OCI-LY1 (cell line): ENCODE measurements at regions not wholly inside any gene's neighbourhood (a gene's known extent, or its start where the extent isn't known, plus 50 kb on each side); places are given as distances from the start of the nearest gene placed in this dataset.

ENCODE experiments used
- H2AFZ ChIP-seq: fragments of 200-600 bp; sonication (generic), shearing (Covaris generic); 2 replicates; pipeline ENCODE4 v1.6.0; 2014; ENCODE audit warnings: antibody characterized with exemption, mild to moderate bottlenecking, low read length
- H3F3A ChIP-seq: fragments of 200-600 bp; sonication (generic), shearing (Covaris generic); 2 replicates; pipeline ENCODE4 v1.6.0; 2014; ENCODE audit warnings: mild to moderate bottlenecking, antibody characterized with exemption, low read length, moderate library complexity; ENCODE audit not compliant: insufficient read depth
- H3K27ac ChIP-seq: fragments of 200-600 bp; sonication (generic); 2 replicates; pipeline ENCODE4 v1.5.1; 2014; ENCODE audit warnings: low read length, mixed run types, mild to moderate bottlenecking, low read depth; ENCODE audit not compliant: poor library complexity, severe bottlenecking
- H3K27me3 ChIP-seq: fragments of 200-600 bp; sonication (generic); 2 replicates; pipeline ENCODE4 v1.6.0; 2014; ENCODE audit warnings: antibody characterized with exemption, mild to moderate bottlenecking, low read length, moderate library complexity; ENCODE audit not compliant: insufficient read depth
- H3K36me3 ChIP-seq: fragments of 200-600 bp; sonication (generic); 2 replicates; pipeline ENCODE4 v1.6.1; 2014; ENCODE audit warnings: mild to moderate bottlenecking, antibody characterized with exemption, low read length, moderate library complexity, mixed read lengths; ENCODE audit not compliant: insufficient read depth
- H3K4me1 ChIP-seq: fragments of 200-600 bp; sonication (generic); 2 replicates; pipeline ENCODE4 v1.5.1; 2014; ENCODE audit warnings: mild to moderate bottlenecking, low read length, moderate library complexity; ENCODE audit not compliant: insufficient read depth, severe bottlenecking
- H3K4me2 ChIP-seq: fragments of 200-600 bp; sonication (generic), shearing (Covaris generic); 2 replicates; pipeline ENCODE4 v1.6.1; 2014; ENCODE audit warnings: low read length
- H3K4me3 ChIP-seq: fragments of 200-600 bp; sonication (generic); 2 replicates; pipeline ENCODE4 v1.5.1; 2014; ENCODE audit warnings: low read length, low read depth, mild to moderate bottlenecking, mixed read lengths; ENCODE audit not compliant: poor library complexity, severe bottlenecking
- H3K79me2 ChIP-seq: fragments of 200-600 bp; shearing (Covaris generic); 2 replicates; pipeline ENCODE4 v1.6.1; 2016; ENCODE audit warnings: mixed run types, low read length, mixed read lengths; ENCODE audit not compliant: insufficient read depth
- H3K9ac ChIP-seq: fragments of 200-600 bp; sonication (generic), shearing (Covaris generic); 2 replicates; pipeline ENCODE4 v1.6.1; 2014; ENCODE audit warnings: mild to moderate bottlenecking, low read length, mixed read lengths
- H3K9me2 ChIP-seq: fragments of 200-600 bp; sonication (generic), shearing (Covaris generic); 2 replicates; pipeline ENCODE4 v1.6.1; 2014; ENCODE audit warnings: low read depth, mild to moderate bottlenecking, low read length, mixed read lengths
- H3K9me3 ChIP-seq: fragments of 200-600 bp; shearing (Covaris generic); 2 replicates; pipeline ENCODE4 v1.6.1; 2014; ENCODE audit warnings: low read length, mixed read lengths
- H4K20me1 ChIP-seq: fragments of 200-600 bp; sonication (generic), shearing (Covaris generic); 2 replicates; pipeline ENCODE4 v1.6.0; 2016; ENCODE audit warnings: mild to moderate bottlenecking, low read length; ENCODE audit not compliant: insufficient read depth
- CTCF ChIP-seq: fragments of 200-600 bp; sonication (generic), shearing (Covaris generic); IDR thresholded peaks from 2 replicates; pipeline ENCODE4 v1.5.1; 2017; ENCODE audit warnings: mild to moderate bottlenecking, antibody characterized with exemption, low read length, moderate library complexity, mixed read lengths
- EZH2 ChIP-seq: fragments of 200-600 bp; sonication (generic), shearing (Covaris generic); IDR thresholded peaks from 2 replicates; pipeline ENCODE4 v1.8.0; 2017; ENCODE audit warnings: borderline replicate concordance, mixed run types, mild to moderate bottlenecking, antibody characterized with exemption, low read length, moderate library complexity, mixed read lengths

GRCh38 chr4:13986548-13986947 is 359.0 kb upstream of the BOD1L1 start:
- Histone ChIP-seq H3K4me1 (no peaks in the 10 kb centered on the region), H3K79me2 (no peaks in the 10 kb centered on the region), H3K36me3 (no peaks in the 10 kb centered on the region), H3K9me3 (no peaks in the 10 kb centered on the region), H3K27me3 (no peaks in the 10 kb centered on the region), H3K9me2 (no peaks in the 10 kb centered on the region), H3F3A (no peaks in the 10 kb centered on the region), H2AFZ (no peak overlapping the region), H3K27ac (no peak overlapping the region), H3K4me3 (no peak overlapping the region), H4K20me1 (no peaks in the 10 kb centered on the region), H3K9ac (no peak overlapping the region), H3K4me2 (no peak overlapping the region)
- TF ChIP-seq CTCF (no peak), EZH2 (no peak)

GRCh38 chr4:13988353-13989305 is 361.1 kb upstream of the BOD1L1 start:
- H3K9me3 ChIP-seq, result no peaks in the 10 kb centered on the region
- no peaks in the 10 kb centered on the region for H4K20me1 ChIP-seq
- no peaks in the 10 kb centered on the region for H3F3A ChIP-seq
- H3K27me3 ChIP-seq, result no peaks in the 10 kb centered on the region
- no peaks in the 10 kb centered on the region for H3K36me3 ChIP-seq
- H2AFZ ChIP-seq, result no peak overlapping the region
- H3K79me2 ChIP-seq, result no peaks in the 10 kb centered on the region
- no peak overlapping the region for H3K4me2 ChIP-seq
- no peak overlapping the region for H3K9ac ChIP-seq
- TF ChIP-seq EZH2 (no peak), CTCF (no peak)
- no peak overlapping the region for H3K4me3 ChIP-seq
- H3K27ac ChIP-seq, result no peak overlapping the region
- H3K4me1 ChIP-seq, result no peaks in the 10 kb centered on the region
- H3K9me2 ChIP-seq, result no peaks in the 10 kb centered on the region

GRCh38 chr4:13989501-13989900 is 362.0 kb upstream of the BOD1L1 start:
- Histone ChIP-seq H3F3A (no peaks in the 10 kb centered on the region), H3K4me2 (no peak overlapping the region), H3K36me3 (no peaks in the 10 kb centered on the region), H3K9me3 (no peaks in the 10 kb centered on the region), H3K4me1 (no peaks in the 10 kb centered on the region), H3K9ac (no peak overlapping the region), H4K20me1 (no peaks in the 10 kb centered on the region), H3K27me3 (no peaks in the 10 kb centered on the region), H3K79me2 (no peaks in the 10 kb centered on the region), H3K9me2 (no peaks in the 10 kb centered on the region), H3K27ac (no peak overlapping the region), H2AFZ (no peak overlapping the region), H3K4me3 (no peak overlapping the region)
- TF ChIP-seq CTCF (no peak), EZH2 (no peak)
